GM21825 (cell line): ENCODE measurements at regions not wholly inside any gene's neighbourhood (a gene's known extent, or its start where the extent isn't known, plus 50 kb on each side); places are given as distances from the start of the nearest gene placed in this dataset.

ENCODE experiments used
- ATAC-seq: cut with Tn5 transposase; IDR thresholded peaks from one replicate; pipeline ENCODE4 v1.9.1; 2021; ENCODE audit warnings: mild to moderate bottlenecking, moderate library complexity; ENCODE audit not compliant: unreplicated experiment

DNA sequence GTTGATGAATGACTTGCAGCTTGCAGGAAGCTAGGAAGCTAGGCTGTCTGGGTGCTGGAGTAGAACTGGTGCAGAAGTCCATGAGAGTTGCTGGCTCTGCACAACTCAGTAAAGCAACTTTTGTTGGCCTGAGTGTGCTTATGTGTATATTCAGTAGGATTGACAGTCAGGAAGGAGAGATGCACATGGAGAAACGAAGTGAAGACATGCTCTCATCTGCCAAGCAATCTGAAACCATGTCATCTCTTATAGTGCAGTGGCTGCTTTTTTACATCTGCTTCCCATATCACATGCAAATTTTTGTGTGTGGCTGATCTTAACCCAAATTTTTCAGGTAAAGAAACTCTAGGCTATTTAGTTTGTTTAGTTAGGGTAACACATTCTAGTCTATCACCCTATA, 252.4 kb upstream of the HS3ST5 start:
- ATAC-seq: no peak

- no peak for ATAC-seq
Measured at GRCh38 chr6:114592506-114592905, 249.7 kb upstream of the HS3ST5 start.

DNA sequence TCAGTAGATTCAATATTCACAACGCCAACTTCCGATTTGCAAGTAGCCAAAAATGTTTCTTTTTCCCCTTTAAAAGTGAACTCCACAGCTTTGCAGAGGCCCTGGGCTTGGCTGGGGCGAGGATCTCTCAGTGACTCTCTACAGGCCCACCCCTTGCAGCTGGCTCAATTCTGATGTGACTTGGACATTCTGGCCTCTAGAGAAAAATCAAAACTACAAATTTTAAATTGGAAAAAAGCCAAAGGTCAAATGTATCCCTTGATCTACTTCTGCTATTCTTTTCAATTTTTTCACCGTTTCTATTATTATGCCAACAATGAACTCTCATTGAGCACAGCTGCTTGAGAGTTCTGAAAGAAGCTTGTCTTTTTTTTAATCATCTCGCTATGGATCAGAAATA, 245.9 kb upstream of the HS3ST5 start:
- ATAC-seq: no peak

DNA sequence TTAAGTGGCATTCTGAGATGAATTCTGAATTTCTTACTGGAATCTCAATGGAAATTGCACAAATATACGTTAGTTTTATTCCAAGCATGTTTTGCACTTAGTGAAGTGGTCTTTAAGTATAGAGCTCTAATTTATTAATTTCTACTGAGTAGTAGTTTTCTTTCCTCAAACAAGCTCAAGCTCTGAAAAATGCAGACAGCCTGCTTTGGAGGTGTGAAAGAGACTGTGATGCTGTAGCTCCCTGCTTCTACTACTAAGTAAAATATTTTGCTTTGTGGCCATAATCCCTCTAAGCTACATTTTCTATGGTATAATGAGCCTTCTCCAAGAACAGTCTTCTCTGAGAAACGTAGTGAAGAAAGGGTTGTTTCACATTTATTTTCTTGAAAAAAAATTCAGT, 243.5 kb upstream of the HS3ST5 start:
- ATAC-seq: no peak

DNA sequence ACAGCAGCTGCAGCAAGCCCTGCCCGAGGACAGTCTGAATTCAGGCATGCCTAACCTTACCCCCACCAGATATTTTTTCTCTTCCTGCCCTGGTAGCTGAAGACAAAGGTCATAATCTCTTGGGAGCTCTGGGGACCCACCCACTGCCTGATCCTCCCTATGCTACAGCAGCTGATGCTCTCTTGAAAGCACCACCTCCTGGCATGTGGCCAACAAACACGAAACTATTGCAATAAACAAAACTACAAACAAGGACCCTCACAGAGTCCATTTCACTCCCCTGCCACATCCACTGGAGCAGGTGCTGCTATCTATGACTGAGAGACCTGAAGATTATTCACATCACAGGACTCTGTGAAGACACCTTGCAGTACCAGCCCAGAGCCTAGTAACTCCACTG, 238.5 kb upstream of the HS3ST5 start:
- ATAC-seq: no peak

DNA sequence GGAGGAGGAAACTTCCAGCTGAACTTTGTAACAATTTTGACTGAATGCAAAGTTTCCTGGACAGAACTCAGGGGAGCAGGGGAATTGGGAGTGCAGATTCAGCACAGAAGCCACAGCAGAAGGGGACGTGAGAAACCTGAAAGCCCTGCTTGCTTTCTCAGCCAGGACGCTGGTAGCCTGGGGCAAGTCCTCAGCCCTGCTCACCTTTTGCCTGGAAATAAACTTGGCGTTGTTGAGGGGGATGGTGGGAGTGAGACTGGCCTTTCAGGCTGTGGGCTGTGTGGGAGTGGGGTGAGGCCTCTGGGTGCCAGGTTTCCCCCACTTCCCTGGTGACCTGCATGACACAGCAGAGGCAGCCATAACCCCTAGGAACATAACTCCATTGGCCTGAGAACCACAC, 238.1 kb upstream of the HS3ST5 start:
- ATAC-seq: no peak

DNA sequence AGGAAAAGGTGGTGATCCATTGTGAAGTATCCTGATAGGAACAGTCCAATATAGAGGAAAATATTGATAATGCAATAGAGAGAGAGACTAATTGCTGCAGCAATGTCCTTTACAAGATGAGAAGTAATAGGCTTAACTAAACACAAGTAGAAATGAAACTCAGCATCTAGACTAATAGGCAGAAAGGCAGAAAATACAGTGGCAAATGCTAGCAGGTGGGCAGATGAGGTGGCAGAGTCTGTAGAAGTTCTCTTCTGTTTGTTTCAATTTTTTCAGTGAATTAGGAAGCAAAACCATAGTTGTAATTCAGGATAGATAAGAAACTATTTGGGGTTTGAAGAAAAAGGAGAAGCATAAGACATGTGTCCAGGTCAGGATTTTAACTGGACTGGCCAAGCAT, 236.7 kb upstream of the HS3ST5 start:
- ATAC-seq: no peak

- no peak for ATAC-seq
Measured at GRCh38 chr6:114577109-114577508, 234.3 kb upstream of the HS3ST5 start.

GRCh38 chr6:114576330-114576729, 233.5 kb upstream of the HS3ST5 start:
- no peak for ATAC-seq

DNA sequence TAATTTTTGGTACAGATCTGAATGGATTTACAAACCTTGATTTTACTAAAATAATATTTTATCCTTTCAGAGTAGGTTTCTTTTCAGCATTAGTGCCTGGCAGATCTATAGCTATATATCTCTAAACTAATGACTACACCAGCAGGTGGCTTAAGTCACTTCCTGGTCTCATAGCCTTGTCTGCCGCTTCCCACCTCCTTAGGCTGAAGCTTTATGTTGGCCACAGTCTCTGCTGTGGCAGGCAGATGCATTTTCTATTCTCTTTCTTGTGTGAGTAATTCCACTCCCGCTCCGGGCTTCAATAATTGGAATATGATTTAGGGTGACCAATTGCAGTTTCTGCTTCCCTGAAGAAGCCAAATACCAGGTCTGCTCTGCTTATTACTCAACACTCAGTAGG, 226.8 kb upstream of the HS3ST5 start:
- no peak for ATAC-seq

GRCh38 chr6:114564302-114564933, 221.6 kb upstream of the HS3ST5 start:
- ATAC-seq: no peak

GRCh38 chr6:114559419-114559818, 216.6 kb upstream of the HS3ST5 start:
- no peak for ATAC-seq

GRCh38 chr6:114558153-114558552, 215.3 kb upstream of the HS3ST5 start:
- no peak for ATAC-seq

DNA sequence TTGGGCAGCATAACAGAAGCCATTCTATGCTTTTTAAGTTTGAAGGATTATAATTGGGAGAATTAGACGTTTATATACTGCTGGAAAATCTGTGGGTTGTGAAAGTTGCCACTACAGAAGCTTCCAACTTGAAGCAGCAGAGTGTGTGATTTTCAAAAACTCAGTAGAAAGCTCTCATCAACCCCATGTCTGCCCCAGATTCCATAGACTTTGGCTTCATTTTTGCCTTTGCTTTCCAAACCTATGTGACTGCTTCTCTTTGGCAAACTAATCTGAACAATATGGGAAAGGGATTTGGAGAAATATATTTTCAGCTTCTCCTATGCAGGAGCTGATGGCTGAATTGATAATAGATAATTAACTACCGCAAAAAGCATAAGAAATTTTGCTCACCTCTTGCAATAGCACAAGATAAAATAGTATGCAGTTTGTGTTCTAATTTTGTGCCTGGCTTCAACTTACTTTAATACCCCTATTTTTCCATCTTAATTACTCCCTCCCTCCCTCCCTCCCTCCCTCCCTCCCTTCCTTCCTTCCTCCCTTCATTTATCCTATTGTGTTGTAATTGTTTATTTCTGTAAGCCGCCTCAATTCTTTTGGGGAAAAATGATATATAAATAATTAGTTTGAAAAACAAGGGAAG, 214.1 kb upstream of the HS3ST5 start:
- ATAC-seq: no peak

GRCh38 chr6:114550316-114550715, 207.5 kb upstream of the HS3ST5 start:
- no peak for ATAC-seq

DNA sequence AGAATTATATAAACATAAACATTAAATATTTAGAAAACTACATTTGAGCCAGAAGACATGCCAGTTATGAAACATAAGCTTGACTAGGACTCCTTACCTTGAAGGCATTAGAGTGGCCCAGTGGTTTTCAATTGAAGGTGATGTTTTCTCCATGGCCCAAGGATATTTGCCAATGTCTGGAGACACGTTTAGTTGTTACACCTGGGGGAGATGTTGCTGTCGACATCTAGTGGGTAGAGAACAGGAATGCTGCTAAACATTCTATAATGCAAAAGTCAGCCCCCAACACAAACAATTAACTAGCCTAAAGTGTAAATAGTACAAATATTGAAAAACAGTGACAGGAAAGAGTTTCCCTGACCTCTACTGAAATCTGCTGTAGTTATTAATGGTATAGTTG, 200.9 kb upstream of the HS3ST5 start:
- no peak for ATAC-seq

DNA sequence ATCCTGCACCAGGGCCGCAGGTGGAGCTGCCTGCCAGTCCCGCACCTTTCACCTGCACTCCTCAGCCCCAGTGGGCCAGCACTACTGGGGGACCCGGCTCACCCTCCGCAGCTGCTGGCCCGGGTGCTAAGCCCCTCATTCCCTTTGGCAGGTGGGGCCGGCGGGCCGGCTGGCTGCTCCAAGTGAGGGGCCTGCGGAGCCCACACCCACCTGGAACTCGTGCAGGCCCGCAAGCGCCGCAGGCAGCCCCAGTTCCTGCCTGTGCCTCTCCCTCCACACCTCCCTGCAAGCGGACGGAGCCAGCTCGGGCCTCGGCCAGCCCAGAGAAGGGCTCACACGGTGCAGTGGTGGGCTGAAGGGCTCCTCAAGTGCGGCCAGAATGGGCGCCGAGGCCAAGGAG, 199.0 kb upstream of the HS3ST5 start:
- ATAC-seq: no peak

DNA sequence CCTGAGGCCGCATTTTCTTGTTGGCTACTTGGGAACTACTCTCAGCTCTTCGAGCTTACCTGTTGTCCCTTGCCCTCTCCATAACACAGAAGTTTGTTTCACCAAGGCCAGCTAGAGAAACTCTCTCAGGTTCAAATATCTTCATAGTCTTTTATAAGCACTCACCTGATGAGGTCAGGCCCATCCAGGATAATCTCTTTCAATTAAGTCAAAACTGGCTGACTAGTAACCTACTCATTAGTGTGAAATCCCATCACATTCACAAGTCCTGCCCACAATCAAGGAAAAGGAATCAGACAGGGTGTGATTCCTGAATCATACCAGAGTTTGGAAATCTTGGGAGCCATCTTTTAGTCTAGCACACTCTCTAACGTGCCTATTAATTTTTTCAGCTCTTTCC, 195.2 kb upstream of the HS3ST5 start:
- no peak for ATAC-seq

DNA sequence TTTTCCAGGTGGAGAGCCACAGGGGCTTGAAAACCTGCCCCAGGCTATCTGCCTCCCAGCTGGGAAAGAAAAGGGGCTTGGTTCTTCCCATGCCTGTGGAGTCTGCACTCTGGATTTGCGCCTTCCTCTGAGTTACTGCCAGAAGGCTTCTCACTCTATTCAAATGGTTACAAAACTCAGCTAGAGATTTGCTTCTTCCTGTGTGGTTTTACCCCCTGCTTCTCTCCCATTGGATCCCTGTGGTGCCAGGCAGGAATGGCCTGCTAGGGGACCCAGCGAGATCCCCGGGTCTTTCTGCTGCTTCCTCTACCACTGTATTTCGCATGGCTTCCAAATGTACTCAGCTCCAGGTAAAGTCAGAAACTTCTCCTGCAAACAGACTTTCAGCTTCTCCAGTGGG, 192.0 kb upstream of the HS3ST5 start:
- ATAC-seq: no peak

DNA sequence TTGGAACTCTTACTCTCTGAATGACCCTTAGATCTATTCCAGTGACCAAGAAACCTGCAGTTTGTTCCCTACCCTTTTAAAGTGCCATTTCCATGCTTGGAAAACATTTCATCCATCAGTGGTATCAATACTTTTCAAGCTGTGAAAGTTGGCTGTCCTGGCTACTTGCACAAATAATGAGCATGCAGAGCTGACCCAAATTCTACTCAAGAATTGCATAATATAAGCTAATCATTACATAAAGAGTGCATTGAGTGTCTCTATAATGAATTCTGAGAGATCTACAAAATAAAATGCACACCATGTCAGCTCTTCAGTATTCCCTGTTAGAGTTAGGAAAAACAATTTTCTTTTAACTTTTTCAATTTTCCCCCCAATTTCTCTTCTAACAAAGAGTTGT, 181.3 kb upstream of the HS3ST5 start:
- ATAC-seq: no peak

DNA sequence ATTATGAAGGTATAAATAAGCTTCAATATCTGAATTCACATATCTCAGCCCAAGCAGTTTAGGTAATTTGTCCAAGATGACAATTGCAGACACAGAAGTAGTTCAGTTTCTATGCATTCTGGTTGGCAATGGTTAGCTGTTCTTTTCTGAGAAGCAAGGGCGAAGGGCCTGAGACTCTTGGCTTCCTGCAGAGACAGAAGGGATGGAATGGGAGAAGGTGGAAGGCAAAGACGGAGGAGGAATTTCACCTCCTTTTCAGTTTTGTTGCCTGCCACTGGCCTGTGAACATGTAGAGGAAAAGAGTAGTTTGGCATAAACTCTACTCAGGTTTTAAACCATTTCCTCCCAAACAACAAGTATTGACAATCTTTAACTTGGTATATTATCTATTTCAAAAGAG, 180.7 kb upstream of the HS3ST5 start:
- no peak for ATAC-seq

- no peak for ATAC-seq
Measured at GRCh38 chr6:114521926-114522325, 179.1 kb upstream of the HS3ST5 start.

GRCh38 chr6:114520976-114521375, 178.2 kb upstream of the HS3ST5 start:
- no peak for ATAC-seq
